ENCODE measurements at regions not wholly inside any gene's neighbourhood (a gene's known extent, or its start where the extent isn't known, plus 50 kb on each side); places are given as distances from the start of the nearest gene placed in this dataset.

DNA sequence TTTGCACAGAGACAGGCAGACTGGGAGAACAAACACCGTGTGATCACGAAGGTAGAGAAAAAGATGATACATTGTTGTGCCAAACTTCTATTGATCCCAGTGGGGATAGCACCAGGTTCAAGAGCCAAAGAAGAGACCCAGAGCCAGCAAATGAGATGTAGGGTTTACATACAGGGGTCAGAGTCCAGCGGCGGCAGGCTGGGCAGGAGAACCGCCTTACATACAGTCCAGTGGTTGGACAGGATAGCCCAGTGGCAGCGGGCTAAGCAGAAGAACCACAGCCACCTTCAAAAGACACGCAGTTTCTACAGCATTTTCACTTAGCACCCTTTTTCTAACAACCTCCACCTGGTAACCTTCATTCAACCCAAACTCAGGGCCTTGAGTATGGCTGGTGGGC, 932.8 kb downstream of the SLC4A3 start:
- H3K9me3 ChIP-seq (replicated peaks) = no peaks in the 10 kb centered on the region

DNA sequence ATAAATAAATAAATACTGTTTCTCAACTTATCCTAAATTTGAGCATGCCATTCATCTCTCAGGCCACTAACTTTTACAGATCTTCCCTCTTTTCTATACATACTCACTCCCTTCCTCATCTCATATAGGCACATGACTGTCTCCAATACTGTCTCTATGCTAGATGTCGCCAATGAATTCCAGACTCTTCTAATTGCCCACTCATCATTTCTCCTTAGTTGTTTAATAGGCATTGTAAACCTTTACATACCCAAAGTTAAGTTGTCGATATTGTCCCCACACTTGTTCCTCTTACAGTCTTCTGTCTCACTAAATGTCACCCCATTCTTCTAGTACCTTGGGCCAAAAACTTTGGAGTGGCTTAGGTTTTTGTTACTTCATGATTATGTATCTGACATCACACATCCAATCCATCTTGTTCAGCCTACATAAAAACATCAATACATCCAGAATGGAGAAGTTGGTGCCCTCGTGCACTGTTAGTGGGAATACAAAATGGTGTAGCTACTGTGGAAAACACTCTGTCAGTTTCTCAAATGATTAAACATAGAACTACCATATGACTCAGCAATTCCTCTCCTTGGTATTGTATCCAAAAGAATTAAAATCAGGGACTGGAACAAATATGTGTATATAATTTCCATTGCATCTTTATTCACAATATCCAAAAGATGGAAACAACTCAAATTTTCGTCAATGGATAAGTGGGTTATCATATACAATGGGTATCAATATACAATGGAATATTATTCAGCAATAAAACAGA, 935.1 kb downstream of the SLC4A3 start:
- no peak overlapping the region for H3K27ac ChIP-seq (replicated peaks)
- no peak overlapping the region for H3K4me3 ChIP-seq
- intact Hi-C loops (cut with micrococcal nuclease) = no loop called here
- no peaks in the 10 kb centered on the region for H3K4me1 ChIP-seq
- TF ChIP-seq CTCF (IDR thresholded peaks at IDR 0.05; ENCODE audit: borderline replicate concordance) = no peak
- no peaks in the 10 kb centered on the region for H3K36me3 ChIP-seq
- no peak for DNase-seq
- H3K9me3 ChIP-seq (replicated peaks) = no peaks in the 10 kb centered on the region
- H3K27me3 ChIP-seq (ENCODE audit: low read depth) = no peaks in the 10 kb centered on the region

More for the DNA sequence above, 932.8 kb downstream of the SLC4A3 start:
- Histone ChIP-seq H3K27ac (replicated peaks) (no peak overlapping the region), H3K36me3 (no peaks in the 10 kb centered on the region), H3K4me3 (no peak overlapping the region), H3K27me3 (ENCODE audit: low read depth) (no peaks in the 10 kb centered on the region), H3K4me1 (no peaks in the 10 kb centered on the region)
- no peak for TF ChIP-seq CTCF (IDR thresholded peaks at IDR 0.05; ENCODE audit: borderline replicate concordance)
- no peak for DNase-seq
- intact Hi-C loops (cut with micrococcal nuclease) = no loop called here

DNA sequence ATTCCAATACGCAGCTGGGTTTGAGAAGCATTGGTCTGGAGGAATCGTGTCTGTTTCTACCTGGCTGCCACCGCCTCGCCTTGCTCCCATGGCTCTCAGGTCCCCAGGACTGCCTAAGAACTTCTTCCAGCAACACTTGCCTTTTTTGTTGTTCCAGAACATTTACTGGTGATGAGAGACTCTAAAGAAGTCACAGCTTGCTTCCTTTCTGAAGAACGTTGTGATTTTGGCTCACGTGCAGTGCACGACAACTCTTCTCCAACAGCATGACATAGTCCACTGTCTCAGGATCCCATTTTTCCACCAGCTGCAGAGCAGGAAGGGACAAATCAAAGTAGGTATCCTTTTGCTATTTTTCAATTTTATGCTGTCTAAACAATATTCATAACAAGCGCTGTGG, 940.9 kb downstream of the SLC4A3 start:
- intact Hi-C loops (cut with micrococcal nuclease) = no loop called here
- no peak overlapping the region for H3K27ac ChIP-seq (replicated peaks)
- no peak for DNase-seq
- H3K36me3 ChIP-seq = no peaks in the 10 kb centered on the region
- H3K9me3 ChIP-seq (replicated peaks) = no peaks in the 10 kb centered on the region
- H3K27me3 ChIP-seq (ENCODE audit: low read depth) = no peaks in the 10 kb centered on the region
- TF ChIP-seq CTCF (IDR thresholded peaks at IDR 0.05; ENCODE audit: borderline replicate concordance) = no peak
- no peak overlapping the region for H3K4me3 ChIP-seq
- H3K4me1 ChIP-seq = no peaks in the 10 kb centered on the region

- no peaks in the 10 kb centered on the region for H3K9me3 ChIP-seq (replicated peaks)
- no peaks in the 10 kb centered on the region for H3K36me3 ChIP-seq
- no peak for TF ChIP-seq CTCF (IDR thresholded peaks at IDR 0.05; ENCODE audit: borderline replicate concordance)
- H3K4me1 ChIP-seq = no peaks in the 10 kb centered on the region
- no peak overlapping the region for H3K4me3 ChIP-seq
- DNase-seq = no peak
- no peaks in the 10 kb centered on the region for H3K27me3 ChIP-seq (ENCODE audit: low read depth)
- intact Hi-C loops (cut with micrococcal nuclease) = no loop called here
- H3K27ac ChIP-seq (replicated peaks) = no peak overlapping the region
These were observed 941.9 kb downstream of the SLC4A3 start for GRCh38 chr2:220569112-220569897.

DNA sequence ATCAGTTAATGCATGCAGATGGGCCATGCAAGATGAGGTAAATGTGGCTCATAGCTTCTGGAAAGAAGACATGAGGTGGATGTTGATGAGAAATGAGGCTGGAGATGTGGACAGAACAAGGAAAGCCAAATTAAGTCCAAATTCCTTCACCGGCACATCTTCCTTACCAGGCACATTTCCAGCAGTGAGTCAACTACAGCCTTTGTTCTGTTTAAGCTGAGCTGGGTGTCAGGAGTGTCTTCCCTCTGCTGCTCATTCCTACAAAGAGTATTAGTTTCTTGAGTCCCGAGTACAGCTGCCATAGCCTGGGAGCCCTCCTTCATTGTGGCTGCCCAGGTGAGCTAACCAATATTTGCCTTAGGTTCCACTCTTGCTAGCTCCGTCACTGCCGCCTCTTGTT, 945.0 kb downstream of the SLC4A3 start:
- TF ChIP-seq CTCF (IDR thresholded peaks at IDR 0.05; ENCODE audit: borderline replicate concordance) = no peak
- intact Hi-C loops (cut with micrococcal nuclease) = no loop called here
- Histone ChIP-seq H3K27ac (replicated peaks) (no peak overlapping the region), H3K4me1 (no peaks in the 10 kb centered on the region), H3K27me3 (ENCODE audit: low read depth) (no peaks in the 10 kb centered on the region), H3K4me3 (no peak overlapping the region), H3K9me3 (replicated peaks) (no peaks in the 10 kb centered on the region), H3K36me3 (no peaks in the 10 kb centered on the region)
- no peak for DNase-seq
